Lung (tissue), 11 donors: ENCODE measurements at regions not wholly inside any gene's neighbourhood (a gene's known extent, or its start where the extent isn't known, plus 50 kb on each side); places are given as distances from the start of the nearest gene placed in this dataset.

ENCODE experiments used
- ATAC-seq: fragments of 200-7000 bp; cut with Tn5 transposase; one replicate; pipeline ENCODE4 v1.9.1; 2020; ENCODE audit warnings: moderate number of reproducible peaks; ENCODE audit not compliant: insufficient read depth, low FRiP score
- DNase-seq, 3 donors: peaks; one replicate each; pipeline ENCODE4 v3.0.0-alpha.2; 2013 to 2017
- H3K27ac ChIP-seq, 2 donors: one replicate each; pipeline ENCODE4 v1.5.1; 2013; ENCODE audit warnings: mild to moderate bottlenecking in 2 of 2, moderate library complexity in 2 of 2, control low read depth in 1 of 2, inconsistent platforms in 1 of 2, low read depth in 1 of 2, low read length in 1 of 2
- H3K27me3 ChIP-seq, 3 donors: one replicate each; pipeline ENCODE4 v1.5.1; 2013; ENCODE audit warnings: low read length in 2 of 3; ENCODE audit not compliant: control insufficient read depth in 3 of 3, insufficient read depth in 3 of 3
- H3K36me3 ChIP-seq, 4 donors: one replicate each; pipeline ENCODE4 v1.5.1; 2013; ENCODE audit warnings: low read length in 4 of 4, mild to moderate bottlenecking in 1 of 4, moderate library complexity in 1 of 4; ENCODE audit not compliant: control insufficient read depth in 4 of 4, insufficient read depth in 4 of 4
- H3K4me1 ChIP-seq, 5 donors: one replicate each; pipeline ENCODE4 v1.5.1; 2013; ENCODE audit warnings: low read length in 5 of 5, mild to moderate bottlenecking in 2 of 5, moderate library complexity in 1 of 5; ENCODE audit not compliant: control insufficient read depth in 5 of 5, insufficient read depth in 5 of 5
- H3K4me3 ChIP-seq: one replicate; pipeline ENCODE4 v1.5.1; 2013; ENCODE audit warnings: mild to moderate bottlenecking, control low read depth, moderate library complexity
- H3K9ac ChIP-seq, 2 donors: one replicate each; pipeline ENCODE4 v1.5.1; 2013; ENCODE audit warnings: low read length in 2 of 2, control low read depth in 1 of 2; ENCODE audit not compliant: insufficient read depth in 1 of 2
- H3K9me3 ChIP-seq, 4 donors: one replicate each; pipeline ENCODE4 v1.5.1; 2013; ENCODE audit warnings: low read length in 3 of 4, mild to moderate bottlenecking in 1 of 4, moderate library complexity in 1 of 4; ENCODE audit not compliant: control insufficient read depth in 4 of 4, insufficient read depth in 3 of 4
- CTCF ChIP-seq: IDR thresholded peaks from 2 replicates; pipeline ENCODE4 v1.5.1; 2012; ENCODE audit warnings: mild to moderate bottlenecking; ENCODE audit errors: control extremely low read depth, extremely low read depth
- WGBS, 2 donors: extraction: QIAGEN DNeasy Blood & Tissue Kit; methylation state at CpG; one replicate each; pipeline ENCODE4 v1.1.7; 2013; 5-methylcytosine and 5-hydroxymethylcytosine counted together
- donor health status: control.
- donor health status: control.
- donor health status: Bipolar disorder and iron deficiency.
- donor health status: healthy.
- donor health status: DM: yes; HTN: yes; CAD: no.

DNA sequence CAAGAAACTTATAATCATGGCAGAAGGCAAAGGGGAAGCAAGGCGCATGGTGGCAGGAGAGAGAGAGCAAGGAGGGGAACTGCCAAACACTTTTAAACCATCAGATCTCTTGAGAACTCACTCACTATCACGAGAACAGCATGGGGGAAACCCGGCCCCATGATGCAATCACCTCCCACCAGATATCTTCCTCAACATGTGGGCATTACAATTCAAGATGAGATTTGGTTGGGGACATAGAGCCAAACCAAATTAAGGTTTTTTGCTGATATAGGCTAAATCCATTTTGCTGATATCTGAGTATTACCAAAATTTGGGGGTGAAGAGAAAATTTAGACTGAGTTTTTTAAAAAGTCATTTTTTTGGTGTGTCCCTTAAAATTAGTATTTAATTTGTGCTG lies 54.9 kb upstream of the TMX1 start:
- H3K4me1 ChIP-seq = peaks cover 0 to 13% (median 0%) of the 10 kb centered on the region in 5 donors
- no peak overlapping the region for H3K9ac ChIP-seq
- no peak for DNase-seq
- no peaks in the 10 kb centered on the region for H3K27me3 ChIP-seq
- no peak overlapping the region for H3K4me3 ChIP-seq
- ATAC-seq = no peak
- 78 to 81% methylated on average over 3 of the region's 3 CpGs for WGBS, 2 donors
- no peaks in the 10 kb centered on the region for H3K9me3 ChIP-seq
- H3K36me3 ChIP-seq = no peaks in the 10 kb centered on the region
- no peak overlapping the region for H3K27ac ChIP-seq
- no peak for TF ChIP-seq CTCF

- TF ChIP-seq CTCF = no peak
- ATAC-seq = no peak
- no peak overlapping the region for H3K9ac ChIP-seq
- H3K27ac ChIP-seq = no peak overlapping the region
- no peak for DNase-seq
- WGBS, 2 donors = 56 to 71% methylated on average over 1 of the region's 1 CpG
- H3K27me3 ChIP-seq = no peaks in the 10 kb centered on the region
- H3K36me3 ChIP-seq = no peaks in the 10 kb centered on the region
- no peak overlapping the region for H3K4me3 ChIP-seq
- H3K4me1 ChIP-seq = peaks cover 0 to 13% (median 0%) of the 10 kb centered on the region in 5 donors
- no peaks in the 10 kb centered on the region for H3K9me3 ChIP-seq
Measured at GRCh38 chr14:51185754-51186153, 54.3 kb upstream of the TMX1 start.

DNA sequence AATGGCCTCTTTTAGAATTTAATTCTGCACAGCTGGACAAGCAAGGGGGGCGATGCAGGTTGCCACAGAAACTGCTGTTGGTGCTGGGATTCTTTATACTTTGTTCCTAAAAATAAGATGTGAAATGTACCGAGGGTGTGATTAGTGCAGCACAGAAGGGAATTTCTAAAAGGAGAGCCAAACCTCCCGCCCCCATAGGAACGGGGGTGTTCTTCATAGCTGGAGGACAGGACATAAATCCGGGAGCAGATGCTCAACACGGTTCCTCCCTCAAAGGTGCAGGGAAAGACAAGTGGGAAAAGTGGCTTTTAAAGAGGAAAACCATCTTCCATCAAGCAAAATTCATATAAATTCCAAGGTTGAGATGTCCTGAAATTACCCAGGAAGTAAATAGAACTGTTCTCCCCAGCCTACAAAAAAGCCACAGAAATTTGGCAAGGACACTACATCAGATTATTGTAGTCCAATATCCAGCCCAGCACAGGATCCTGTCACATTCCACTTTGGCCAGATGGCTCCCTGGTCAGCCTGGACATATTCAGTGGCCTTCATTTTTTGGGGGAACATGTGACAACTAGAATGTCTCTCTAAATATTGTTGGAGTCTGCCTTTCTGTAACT lies 51.4 kb upstream of the TMX1 start:
- 74 to 85% methylated on average over 6 of the region's 6 CpGs for WGBS, 2 donors
- Histone ChIP-seq H3K27me3 (no peaks in the 10 kb centered on the region), H3K4me3 (no peak overlapping the region), H3K36me3 (no peaks in the 10 kb centered on the region), H3K9me3 (no peaks in the 10 kb centered on the region), H3K9ac (no peak overlapping the region), H3K4me1 (no peaks in the 10 kb centered on the region), H3K27ac (no peak overlapping the region)
- ATAC-seq = no peak
- DNase-seq = peak in 2 of 3 donors; percentile 15 to 51
- TF ChIP-seq CTCF = no peak
